ENCODE measurements at regions not wholly inside any gene's neighbourhood (a gene's known extent, or its start where the extent isn't known, plus 50 kb on each side); places are given as distances from the start of the nearest gene placed in this dataset.

DNA sequence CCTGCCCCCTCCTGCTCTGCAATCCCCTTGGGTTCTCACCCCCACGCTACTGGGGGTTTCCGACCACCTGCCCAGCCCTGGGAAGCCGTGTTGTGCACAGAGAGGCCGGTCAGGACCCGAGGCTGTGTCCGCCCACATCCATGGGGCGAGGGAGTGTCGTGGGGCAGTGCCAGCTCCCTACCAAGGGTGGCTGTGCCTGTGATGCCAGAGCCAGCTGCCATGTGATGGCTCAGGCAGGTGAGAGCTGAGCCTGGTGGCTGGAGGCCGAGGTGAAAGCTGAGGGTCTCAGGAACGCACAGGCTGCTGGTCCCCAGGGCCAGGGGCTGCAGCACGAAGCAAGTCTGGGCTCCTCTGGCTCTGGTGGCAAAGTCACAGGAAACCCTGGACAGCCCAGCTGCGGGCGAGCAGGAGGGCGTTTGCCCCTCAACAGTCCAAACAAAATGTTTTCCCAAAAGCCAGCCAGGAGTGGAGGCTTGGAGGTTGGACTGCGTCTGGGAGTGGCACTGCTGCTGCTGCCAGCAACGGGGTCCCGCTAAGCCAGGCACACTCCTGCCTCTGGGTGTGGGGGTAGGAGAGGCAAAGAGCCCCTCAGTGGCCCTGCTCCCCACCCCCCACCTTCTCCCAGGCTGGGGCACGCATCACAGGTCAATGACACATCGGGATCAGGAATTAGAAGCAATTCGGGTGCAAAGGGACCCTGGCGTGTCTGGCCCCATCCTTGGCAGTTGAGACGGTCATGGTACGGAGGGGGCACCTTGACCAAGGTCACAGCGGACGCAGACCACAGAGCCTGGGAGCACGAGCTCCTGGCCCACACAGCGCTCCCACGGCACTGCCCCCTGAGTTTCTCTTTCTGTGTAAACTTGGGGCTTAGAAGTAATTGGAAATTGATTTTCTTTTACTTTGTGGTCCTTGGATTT lies 72.4 kb upstream of the GPC1 start:
- no peak for DNase-seq

DNA sequence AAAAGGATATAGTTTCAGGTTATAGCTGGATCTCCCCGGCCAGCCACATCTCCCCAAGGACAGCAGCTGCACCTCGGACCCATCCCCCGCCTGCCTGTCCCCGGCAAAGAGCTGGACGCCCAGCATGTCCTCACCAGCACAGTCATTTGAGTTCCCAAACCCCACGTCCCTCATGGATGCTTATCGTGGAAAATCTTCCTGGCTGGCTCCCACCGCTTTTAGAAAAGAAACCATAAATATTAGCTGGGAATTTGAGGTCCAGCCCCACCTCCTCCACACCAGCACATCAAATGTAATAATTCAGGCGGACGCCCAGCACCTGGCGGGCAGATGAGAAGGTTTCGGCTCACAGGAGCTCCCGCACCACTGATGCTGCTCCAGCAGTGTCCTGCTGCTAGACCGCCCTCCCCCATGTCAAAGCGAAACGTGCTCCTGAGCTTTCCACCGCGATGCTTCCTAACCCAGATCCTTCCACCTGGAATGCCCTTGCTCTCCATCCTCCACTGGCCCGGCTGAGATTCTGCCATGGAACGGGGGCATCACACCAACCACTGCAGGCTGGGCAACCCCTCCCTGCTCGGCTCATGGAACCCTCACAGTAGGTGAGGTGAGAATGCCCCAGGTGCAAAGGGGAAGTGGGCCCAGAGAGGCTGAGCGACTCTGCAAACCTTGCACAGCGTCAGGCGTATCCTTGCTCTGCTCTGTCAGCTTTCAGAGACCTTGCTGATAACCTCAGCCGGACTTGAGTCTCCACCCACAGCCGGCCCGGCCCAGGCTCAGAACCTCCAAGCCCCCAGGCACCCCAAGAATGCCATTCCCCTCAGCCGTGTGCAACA lies 71.5 kb upstream of the GPC1 start:
- no peak for DNase-seq

DNA sequence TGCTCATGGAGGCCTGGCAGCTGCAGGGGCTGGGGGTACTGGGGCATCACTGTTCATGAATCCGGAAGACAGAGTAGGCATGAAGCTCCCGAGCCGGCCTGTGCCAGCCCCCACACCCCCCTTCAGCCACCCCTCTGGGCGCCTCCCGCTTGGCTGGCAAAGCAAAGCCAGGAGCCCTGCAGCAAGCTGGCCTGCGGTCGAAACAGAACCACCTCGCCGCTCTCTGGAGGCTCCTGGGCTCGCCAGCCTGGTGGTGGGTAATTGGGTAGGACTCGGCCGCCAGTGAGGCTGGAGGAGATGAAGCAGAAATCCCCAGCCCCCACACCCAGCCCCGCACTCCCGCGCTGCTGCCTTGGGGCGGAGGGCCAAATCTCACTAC lies 70.9 kb upstream of the GPC1 start:
- no peak for DNase-seq

DNA sequence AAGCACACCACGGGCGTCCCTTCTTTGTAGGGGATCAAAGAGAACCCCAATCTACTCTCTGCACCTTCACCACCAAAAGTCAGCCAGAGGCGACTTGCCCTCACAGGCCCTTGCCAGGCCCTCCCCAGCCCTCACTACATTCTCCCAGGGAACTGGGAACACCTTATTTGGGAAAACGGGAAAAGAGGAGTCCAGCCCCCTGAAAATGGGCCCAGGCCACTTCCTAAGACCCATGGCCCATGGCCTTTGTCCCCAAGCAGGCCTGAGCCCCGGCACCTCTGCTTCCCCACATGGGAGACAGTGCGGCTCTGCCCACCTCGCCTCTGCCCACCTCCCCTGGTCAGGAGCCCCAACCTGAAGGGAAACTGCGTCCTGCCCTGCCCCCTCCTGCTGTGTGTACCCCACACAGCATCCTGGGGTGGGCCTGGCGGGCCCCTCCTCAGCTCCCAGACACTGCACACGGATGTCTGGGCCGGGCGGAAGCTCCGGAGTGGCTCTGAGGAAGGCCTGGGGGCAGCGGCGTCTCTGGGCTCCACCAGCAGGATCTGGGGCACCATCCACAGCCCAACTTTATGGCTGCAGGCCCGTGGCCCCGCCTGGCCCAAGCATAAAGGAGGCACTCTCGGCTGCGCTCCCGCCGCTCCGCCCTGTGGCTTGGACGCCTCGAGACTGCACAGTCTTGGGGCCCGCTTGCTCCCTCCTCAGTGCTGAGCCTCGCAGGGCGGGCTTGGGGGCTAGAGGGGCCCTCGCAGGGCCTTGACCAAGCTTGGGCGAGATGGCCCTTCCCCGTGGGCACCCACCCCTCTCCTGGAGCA lies 70.3 kb upstream of the GPC1 start:
- no peak for DNase-seq

DNA sequence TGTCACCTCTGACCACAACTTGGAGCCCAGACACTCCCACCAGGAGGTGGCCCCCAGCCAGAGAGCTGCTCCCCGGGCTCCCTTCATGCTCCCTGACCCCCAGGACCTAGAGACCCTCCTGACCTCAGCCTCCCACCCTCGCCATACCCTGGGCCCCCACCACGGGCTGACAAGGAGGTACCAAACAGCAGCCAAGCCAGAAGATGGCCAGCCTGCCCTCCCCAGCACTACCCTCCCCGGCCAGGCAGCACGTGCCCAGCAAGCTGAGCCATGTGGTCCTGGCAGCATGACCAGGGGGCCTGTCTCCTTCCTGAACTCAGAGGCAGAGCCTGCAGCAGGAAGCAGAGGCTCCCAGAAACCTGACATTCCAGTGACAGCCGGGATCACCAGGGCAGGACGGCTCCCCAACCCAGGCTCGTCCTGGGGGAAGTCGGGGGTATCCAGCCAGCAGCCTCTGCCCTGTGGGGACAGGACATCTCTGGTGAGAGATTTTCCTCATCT lies 69.4 kb upstream of the GPC1 start:
- no peak for DNase-seq

DNA sequence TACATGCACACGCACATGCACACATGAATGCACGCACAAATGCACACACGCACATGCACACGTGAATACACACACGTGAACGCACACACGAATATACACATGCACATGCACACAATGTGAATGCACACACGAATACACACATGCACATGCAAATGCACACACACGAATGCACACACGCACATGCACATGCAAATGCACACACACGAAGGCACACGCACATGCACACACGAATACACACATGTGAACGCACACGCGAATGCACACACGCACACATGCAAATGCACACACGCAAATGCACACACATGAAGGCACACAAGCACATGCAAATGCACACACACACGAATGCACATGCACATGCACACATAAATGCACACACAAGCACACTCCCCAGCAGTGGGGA lies 68.6 kb upstream of the GPC1 start:
- no peak for DNase-seq

DNA sequence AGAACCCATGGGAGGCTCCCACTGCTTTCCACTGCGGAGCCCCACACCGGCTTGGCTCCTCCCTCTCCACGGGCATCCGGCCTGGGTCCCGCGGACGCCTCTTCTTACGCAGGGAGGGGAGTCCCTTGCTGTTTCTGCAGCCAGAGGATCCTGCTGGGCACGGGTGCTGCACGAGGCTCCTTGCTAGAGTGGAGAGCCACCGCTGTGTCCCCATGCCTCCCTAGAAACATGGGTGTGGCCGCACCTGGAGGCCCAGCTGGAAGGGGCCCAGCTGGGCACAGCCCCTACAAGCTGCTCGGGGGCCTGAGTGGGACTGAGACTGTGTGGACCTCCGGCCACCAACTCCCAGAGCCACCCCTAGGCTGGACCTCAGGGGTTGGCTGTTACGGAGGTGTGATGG lies 67.7 kb upstream of the GPC1 start:
- DNase-seq: no peak

DNA sequence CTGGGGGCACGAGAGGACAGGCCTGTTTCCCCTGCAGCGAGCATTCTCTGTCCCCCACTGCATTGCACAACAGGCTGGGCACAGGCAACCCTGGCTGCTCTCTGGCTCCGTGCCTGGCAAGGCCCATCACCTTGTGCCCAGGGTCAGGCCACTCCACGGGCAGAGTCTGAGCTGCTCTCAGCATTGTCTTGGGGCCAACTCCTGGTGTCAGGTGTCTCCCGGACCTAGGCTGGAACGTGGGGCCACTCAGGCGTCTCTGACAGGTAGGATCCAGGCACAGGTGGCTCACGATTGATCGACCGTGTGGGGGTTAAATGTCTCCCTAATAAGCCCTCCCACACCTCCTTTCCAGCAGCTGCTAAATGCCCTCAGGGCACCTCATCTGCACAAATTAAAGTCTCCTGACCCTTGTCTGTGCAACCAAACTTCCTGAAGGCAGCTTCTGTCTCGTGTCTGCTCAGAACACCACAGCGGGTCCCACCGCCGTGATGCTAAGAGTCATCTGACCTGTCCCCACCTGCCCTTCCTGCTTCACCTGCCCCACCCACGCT lies 66.6 kb upstream of the GPC1 start:
- DNase-seq: no peak

DNA sequence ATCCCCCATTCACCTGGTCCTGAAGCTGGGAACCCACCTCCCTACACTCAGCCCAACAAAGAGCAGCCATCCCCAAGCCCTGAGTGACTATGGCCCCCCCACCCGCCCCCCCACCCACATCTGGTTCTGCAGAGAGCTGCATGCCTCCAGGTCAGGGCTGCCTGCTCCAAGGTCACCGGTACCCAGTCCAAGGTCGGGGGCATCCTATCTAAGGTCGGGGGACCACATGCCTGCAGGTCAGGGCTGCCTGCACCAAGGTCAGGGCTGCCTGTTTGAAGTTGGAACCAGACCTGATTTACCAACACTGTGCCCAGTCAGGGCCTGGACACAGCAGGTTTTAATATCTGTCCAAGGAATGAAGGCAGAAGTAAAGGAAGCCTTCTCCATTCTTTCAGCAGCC lies 66.1 kb upstream of the GPC1 start:
- no peak for DNase-seq

DNA sequence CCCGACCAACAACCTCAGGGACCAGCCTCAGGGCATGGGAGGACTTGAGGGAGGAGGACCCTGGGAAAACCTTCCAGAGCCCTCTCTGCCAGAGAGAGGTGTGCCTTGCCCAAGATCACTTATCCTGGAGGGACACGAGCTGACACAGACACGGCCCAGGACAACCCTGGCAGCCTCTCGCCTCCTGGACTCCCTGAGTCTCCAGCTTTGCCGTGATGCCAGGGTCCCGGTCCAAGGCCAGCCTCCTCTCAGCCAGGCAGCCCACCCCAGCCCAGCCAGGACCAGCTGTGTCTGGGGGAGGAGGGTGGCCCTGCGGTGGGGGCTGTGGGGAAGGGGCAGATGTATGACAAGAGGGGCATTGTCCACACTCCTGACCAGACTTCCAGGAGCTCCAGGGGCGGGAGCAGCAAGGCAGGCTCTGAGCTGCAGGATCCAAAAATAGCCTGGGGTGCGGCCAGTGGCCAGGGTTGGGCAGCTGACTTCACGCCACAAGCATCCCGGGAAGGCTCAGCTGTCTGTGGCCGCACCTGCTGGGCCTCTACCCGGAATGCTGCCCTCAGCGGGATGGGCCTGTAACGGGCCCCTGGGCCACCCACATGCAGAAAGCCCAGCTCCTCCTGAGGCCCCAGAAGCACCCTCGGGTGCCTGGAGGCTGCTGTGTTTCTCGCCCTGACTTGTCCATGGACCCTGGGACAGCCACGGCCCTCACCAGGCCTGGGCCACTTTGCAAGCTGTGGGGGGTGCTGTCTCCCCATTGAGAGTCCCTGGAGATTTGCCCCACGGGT lies 65.5 kb upstream of the GPC1 start:
- no peak for DNase-seq

DNA sequence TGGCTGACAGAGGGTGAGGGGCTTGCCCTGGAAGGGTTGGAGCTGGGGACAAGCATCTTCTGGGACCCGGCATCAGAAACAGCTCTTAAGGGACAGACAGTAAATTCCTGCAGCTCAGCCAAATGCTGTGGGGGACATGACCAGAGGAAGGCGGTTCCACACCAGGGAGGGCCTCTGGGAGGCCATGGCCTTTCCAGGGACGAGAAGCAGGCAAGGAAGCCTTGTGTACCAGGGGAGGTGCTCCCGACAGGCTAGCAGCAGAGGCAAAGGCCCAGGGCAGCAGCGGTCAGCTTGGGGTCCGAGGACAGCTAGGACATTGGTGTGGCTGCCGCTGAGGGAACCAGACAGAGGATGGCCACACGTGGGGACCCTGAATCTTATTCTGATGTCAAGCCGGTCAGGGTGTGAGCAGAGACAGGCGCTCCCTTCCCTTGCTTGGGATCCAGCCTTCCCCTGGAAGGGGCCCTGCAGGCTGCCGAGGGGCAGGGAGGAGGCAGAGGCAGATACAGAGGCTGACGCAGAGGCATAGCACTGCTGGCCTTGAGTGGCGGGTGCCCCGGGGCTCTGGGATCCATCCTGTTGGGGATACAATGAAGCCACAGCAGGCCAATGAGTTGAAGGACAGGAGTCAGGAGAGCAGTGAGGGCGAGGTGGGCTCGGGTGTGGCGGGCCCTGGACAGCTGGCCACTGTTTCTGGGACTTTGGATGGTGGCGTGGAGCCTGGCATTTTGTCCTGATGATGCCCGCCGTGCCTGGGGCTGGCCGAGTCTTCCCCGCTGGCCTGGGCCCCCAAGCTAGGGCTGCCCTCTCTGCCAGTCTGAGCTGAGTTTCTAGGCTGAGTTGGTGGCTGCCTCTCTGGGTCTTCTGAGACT lies 64.1 kb upstream of the GPC1 start:
- DNase-seq: no peak

DNA sequence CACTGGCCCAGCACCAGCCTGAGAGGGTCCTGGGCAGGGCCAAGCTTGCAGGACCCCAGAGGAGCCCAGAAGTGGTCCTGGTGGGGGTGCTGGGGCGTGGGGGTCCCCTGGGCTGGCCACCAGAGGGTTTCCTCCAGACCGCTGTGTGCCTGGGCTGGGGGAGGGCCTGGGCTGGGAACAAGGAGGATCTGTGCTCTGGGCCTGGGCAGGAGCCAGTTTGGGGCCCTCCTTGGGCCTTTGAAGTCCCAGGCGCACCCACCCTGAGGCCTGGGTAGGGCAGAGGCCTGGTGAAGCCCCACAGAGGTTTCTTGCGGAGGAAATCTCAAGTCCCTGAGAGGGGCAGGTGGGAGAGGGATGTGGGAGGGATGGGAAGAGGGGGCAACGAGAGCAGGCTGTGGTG lies 63.4 kb upstream of the GPC1 start:
- no peak for DNase-seq

DNA sequence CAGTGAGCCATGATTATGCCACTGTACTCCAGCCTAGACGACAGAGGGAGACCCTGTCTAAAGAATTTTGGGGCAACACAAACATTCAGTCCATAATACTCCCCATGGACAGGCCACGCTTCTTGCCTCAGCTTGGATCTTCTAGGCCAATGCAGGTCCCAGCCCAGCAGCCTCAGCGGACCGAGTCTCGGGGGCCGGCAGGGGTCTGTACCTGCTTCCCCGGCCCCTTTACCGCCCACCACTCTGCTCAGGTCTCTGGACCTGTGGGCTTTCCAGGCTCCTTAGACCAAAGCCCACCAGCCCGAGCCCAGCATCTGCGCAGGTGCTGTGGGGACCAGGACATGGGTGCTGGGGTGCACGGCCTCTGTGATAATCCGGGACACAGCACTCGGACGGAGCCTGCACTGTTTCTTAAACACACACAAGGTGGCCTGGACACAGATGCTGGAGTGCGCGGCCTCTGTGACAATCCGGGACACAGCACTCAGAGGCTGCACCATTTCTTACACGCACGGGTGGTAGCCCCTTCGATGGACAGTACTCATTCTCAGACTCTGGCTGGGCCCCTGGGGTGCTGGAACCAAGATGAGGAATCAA lies 62.1 kb upstream of the GPC1 start:
- DNase-seq: no peak

DNA sequence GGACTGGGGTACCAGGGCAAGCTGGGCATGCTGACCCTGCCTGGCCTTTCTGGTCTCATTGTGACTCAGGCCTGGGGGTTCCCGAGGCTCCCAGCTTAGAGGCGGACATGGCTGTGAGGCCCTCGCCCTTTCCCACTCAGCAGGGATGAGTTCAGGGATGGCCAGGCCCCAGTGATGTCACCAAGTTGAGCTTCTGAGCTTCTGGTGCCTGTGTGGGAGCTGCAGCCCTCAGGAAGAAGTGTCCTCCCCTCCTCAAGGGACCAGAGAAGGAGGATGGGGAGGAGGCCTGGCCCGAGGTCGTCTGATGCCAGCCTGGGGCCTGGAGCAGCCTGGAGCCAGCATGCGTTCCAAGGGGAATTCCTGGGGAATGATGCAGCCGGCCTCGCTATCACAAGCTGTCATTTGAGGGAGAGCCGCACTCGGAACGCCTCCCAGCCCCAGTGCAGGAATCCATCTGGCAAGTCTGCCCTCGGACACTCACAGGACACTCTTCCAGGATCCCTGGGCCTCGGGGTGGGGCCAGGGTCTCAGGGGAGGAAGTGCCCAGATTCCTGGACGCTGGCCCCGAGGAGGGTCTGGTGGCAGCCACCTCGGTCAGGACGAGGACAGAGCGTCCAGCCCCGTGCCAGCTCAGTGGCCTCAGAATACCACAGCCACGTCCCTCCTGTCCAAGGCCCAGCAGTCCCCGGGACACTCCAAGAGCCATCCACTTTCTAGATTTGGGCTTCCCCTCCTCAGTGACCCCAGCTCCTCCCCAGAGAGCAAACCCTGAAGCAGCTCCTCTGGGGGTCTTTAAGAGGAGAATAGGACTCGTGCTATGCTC lies 61.2 kb upstream of the GPC1 start:
- no peak for DNase-seq

DNA sequence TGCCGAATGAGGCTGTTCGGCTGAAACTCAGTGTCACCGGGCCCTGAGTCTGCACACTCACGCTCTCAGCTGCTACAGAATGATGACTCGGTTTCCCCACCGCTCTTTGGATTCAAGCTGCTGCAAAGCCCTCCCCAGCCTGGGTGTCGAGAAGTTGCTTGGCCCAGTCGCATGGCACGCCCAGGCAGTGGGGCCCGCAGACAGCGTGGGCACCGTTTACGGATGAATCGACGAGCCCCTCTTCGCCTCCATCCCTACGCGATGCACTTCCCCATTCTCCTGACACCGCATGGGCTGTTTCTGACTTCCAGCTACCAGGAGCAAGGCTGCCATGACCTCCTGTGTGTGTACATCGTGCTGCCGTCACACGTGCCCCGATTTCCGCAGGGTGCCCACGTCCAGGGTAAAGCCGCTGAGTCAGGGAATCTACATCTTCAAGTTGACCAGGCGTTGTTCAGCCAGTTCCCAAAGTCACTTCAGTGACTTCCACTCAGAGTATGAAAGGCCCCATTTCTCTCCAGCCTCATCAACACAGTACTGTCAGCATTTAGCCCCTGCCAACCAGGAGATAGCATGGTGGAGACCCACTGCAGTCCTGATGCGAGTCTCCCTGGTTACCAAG lies 60.3 kb upstream of the GPC1 start:
- no peak for DNase-seq

DNA sequence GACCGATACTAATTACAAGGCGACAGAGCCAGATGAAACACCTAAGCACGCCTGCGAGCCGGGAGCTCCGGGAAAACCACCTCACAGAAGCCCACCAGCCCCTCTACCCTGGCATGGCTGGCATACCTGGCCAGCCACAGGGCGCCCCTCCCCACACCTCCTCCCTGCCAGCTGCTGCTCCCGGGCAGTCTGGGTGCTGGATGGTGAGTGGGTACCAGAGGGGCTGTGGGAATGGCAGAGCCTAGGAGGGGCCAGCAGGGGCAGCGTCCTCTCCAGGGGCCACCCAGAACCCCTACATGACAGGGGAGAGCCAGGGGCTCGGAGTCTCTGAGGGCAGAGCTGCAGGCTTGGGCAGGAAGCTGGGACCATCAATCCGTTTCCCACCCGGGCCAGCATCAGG lies 58.7 kb upstream of the GPC1 start:
- no peak for DNase-seq

DNA sequence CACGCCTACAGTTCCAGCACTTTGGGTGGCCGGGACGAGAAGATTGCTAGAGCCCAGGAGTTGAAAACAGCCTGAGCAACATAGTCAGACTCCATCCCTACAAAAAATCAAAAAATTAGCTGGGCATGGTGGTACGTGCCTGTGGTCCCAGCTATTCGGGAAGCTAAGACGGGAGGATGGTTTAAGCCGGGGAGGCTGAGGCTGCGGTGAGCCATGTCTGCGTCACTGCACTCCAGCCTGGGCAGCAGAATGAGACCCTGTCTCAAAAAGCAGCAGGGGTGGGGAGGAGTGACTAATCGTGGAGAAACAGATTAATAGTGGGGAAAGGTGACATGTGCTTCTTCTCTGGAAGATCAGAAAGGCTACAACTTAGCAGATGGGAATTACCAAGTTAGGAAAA lies 58.1 kb upstream of the GPC1 start:
- no peak for DNase-seq

DNA sequence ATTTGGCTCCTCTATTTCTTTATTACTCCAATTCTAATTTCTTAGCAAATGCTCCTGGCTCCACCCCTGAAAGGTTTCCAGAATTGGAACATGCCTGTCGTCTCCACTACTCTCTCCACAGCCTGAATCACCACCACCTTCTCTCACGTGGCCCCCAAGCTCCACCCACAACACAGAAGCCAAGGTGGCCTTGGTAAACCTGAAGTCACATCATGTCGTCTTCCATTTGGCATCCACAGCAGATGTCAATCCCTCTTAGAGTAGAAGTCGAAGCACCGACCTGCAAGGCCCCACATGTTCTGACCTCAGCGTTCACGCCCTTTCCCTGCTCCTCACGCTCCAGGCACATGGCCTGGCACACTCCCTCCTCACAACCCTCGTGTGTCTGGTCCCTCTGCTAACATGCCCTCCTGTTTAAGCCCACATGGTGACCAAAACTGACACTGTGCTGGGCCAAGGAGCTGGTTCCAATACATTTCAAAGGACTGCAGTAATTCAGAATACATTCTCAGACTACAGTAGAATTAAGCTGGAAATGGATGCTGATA lies 56.3 kb upstream of the GPC1 start:
- no peak for DNase-seq
